ENCODE measurements at regions not wholly inside any gene's neighbourhood (a gene's known extent, or its start where the extent isn't known, plus 50 kb on each side); places are given as distances from the start of the nearest gene placed in this dataset.

DNA sequence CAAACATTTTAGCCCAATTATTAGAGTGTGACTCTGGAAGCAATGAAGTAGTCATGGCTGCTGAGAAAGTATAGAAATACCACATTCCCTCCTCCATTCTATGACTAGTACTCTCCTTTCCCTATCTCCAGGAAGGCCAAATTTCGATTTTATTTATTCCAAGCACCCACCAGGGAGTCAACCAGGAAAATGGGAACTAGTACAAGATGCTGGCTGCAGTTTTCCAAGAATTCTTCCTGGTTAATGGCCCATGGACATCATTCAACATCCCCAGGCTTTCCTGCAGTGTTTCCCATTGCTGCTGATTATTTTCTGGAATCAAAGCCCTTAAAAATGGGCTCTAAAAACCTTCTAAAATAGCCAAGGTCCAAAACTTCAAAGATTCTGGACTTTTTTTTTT lies 247.9 kb upstream of the STT3B start:
- H3K27me3 ChIP-seq, result no peaks in the 10 kb centered on the region
- H3K9me3 ChIP-seq (ENCODE audit: low read depth), result no peaks in the 10 kb centered on the region
- no peaks in the 10 kb centered on the region for H3K79me2 ChIP-seq (ENCODE audit: low read depth)
- H3K27ac ChIP-seq, result no peak overlapping the region
- H3K9ac ChIP-seq, result no peak overlapping the region
- peaks cover 13% of the 10 kb centered on the region for H3F3A ChIP-seq (ENCODE audit: low read depth)
- no peaks in the 10 kb centered on the region for H4K20me1 ChIP-seq (ENCODE audit: low read depth)
- peaks cover 5% of the 10 kb centered on the region for H3K27me3 Mint-ChIP-seq (ENCODE audit: insufficient read depth, low read depth)
- no peak overlapping the region for H3K27ac Mint-ChIP-seq
- no peak overlapping the region for H3K4me3 Mint-ChIP-seq
- H3K4me1 Mint-ChIP-seq, result peaks cover 22% of the 10 kb centered on the region
- H3K36me3 Mint-ChIP-seq, result no peaks in the 10 kb centered on the region
- no peaks in the 10 kb centered on the region for H3K36me3 ChIP-seq
- H3K4me3 ChIP-seq, result no peak overlapping the region
- no peak overlapping the region for H3K4me2 ChIP-seq
- peaks cover 17% of the 10 kb centered on the region for H3K4me1 ChIP-seq
- no peak for TF ChIP-seq EZH2 (IDR thresholded peaks at IDR 0.05)
- TF ChIP-seq, protein P1, sequence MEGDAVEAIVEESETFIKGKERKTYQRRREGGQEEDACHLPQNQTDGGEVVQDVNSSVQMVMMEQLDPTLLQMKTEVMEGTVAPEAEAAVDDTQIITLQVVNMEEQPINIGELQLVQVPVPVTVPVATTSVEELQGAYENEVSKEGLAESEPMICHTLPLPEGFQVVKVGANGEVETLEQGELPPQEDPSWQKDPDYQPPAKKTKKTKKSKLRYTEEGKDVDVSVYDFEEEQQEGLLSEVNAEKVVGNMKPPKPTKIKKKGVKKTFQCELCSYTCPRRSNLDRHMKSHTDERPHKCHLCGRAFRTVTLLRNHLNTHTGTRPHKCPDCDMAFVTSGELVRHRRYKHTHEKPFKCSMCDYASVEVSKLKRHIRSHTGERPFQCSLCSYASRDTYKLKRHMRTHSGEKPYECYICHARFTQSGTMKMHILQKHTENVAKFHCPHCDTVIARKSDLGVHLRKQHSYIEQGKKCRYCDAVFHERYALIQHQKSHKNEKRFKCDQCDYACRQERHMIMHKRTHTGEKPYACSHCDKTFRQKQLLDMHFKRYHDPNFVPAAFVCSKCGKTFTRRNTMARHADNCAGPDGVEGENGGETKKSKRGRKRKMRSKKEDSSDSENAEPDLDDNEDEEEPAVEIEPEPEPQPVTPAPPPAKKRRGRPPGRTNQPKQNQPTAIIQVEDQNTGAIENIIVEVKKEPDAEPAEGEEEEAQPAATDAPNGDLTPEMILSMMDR (IDR thresholded peaks at IDR 0.05), result no peak
- no peak for TF ChIP-seq EZH2phosphoT487 (IDR thresholded peaks at IDR 0.05)
- no peaks in the 10 kb centered on the region for H3K9me3 Mint-ChIP-seq
- no peak overlapping the region for H2AFZ ChIP-seq (replicated peaks)
- DNase-seq (ENCODE audit: low spot score), result no peak

GRCh38 chr3:31285833-31286486 lies 246.8 kb upstream of the STT3B start:
- Mint-ChIP-seq H3K27me3 (ENCODE audit: insufficient read depth, low read depth) (peaks cover 5% of the 10 kb centered on the region), H3K4me3 (no peak overlapping the region), H3K27ac (no peak overlapping the region), H3K36me3 (no peaks in the 10 kb centered on the region), H3K4me1 (peaks cover 34% of the 10 kb centered on the region), H3K9me3 (no peaks in the 10 kb centered on the region)
- no peaks in the 10 kb centered on the region for H3K79me2 ChIP-seq (ENCODE audit: low read depth)
- H3K9ac ChIP-seq, result no peak overlapping the region
- peaks cover 29% of the 10 kb centered on the region for H3K4me1 ChIP-seq
- H3K4me3 ChIP-seq, result no peak overlapping the region
- H4K20me1 ChIP-seq (ENCODE audit: low read depth), result no peaks in the 10 kb centered on the region
- no peak overlapping the region for H3K27ac ChIP-seq
- no peaks in the 10 kb centered on the region for H3K27me3 ChIP-seq
- no peak for DNase-seq (ENCODE audit: low spot score)
- no peak overlapping the region for H3K4me2 ChIP-seq
- H3K9me3 ChIP-seq (ENCODE audit: low read depth), result no peaks in the 10 kb centered on the region
- peaks cover 13% of the 10 kb centered on the region for H3F3A ChIP-seq (ENCODE audit: low read depth)
- no peak for TF ChIP-seq EZH2 (IDR thresholded peaks at IDR 0.05)
- TF ChIP-seq, protein P1 (IDR thresholded peaks at IDR 0.05), result no peak
- TF ChIP-seq EZH2phosphoT487 (IDR thresholded peaks at IDR 0.05), result no peak
- H3K36me3 ChIP-seq, result no peaks in the 10 kb centered on the region
- no peak overlapping the region for H2AFZ ChIP-seq (replicated peaks)

DNA sequence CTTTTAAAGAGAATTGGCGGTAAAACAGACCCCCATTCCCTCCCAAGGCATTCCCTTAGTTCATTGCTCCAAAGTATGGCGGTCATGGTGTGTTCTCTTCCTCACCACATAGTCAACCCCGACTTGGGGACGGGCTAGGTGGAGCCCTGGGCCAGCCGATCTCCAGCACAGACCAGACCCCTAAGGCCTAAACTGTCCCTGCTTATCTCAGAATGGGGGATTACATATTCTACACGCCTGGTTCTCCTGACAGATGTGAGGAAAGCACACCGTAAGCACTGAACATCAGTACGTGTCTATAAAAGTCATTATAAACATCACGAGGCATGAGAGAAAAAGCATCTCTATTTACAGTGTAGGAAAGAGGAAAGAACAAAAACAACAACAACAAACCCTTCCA lies 244.5 kb upstream of the STT3B start:
- DNase-seq (ENCODE audit: low spot score), result no peak
- H3K4me1 ChIP-seq, result peaks cover 35% of the 10 kb centered on the region
- no peak overlapping the region for H2AFZ ChIP-seq (replicated peaks)
- peak overlapping the region; percentile 33 for H3K27ac Mint-ChIP-seq
- no peaks in the 10 kb centered on the region for H3K27me3 ChIP-seq
- no peaks in the 10 kb centered on the region for H3K36me3 Mint-ChIP-seq
- TF ChIP-seq, protein P1 (IDR thresholded peaks at IDR 0.05), result no peak
- TF ChIP-seq EZH2phosphoT487 (IDR thresholded peaks at IDR 0.05), result no peak
- TF ChIP-seq EZH2 (IDR thresholded peaks at IDR 0.05), result no peak
- no peak overlapping the region for H3K9ac ChIP-seq
- no peaks in the 10 kb centered on the region for H4K20me1 ChIP-seq (ENCODE audit: low read depth)
- H3K79me2 ChIP-seq (ENCODE audit: low read depth), result no peaks in the 10 kb centered on the region
- peaks cover 13% of the 10 kb centered on the region for H3F3A ChIP-seq (ENCODE audit: low read depth)
- H3K4me2 ChIP-seq, result peak overlapping the region; percentile 54
- H3K9me3 Mint-ChIP-seq, result no peaks in the 10 kb centered on the region
- peaks cover 43% of the 10 kb centered on the region for H3K4me1 Mint-ChIP-seq
- H3K27me3 Mint-ChIP-seq (ENCODE audit: insufficient read depth, low read depth), result peaks cover 3% of the 10 kb centered on the region
- H3K27ac ChIP-seq, result no peak overlapping the region
- H3K4me3 ChIP-seq, result no peak overlapping the region
- H3K4me3 Mint-ChIP-seq, result no peak overlapping the region
- H3K9me3 ChIP-seq (ENCODE audit: low read depth), result no peaks in the 10 kb centered on the region
- no peaks in the 10 kb centered on the region for H3K36me3 ChIP-seq

All from neural progenitor cell (in vitro differentiated cells).